DND-41 (cell line): ENCODE measurements at regions not wholly inside any gene's neighbourhood (a gene's known extent, or its start where the extent isn't known, plus 50 kb on each side); places are given as distances from the start of the nearest gene placed in this dataset.

Experiments used
- ATAC-seq: fragments of 200-7000 bp; cut with Tn5 transposase; 3 replicates; pipeline ENCODE4 v1.9.1; 2021; ENCODE audit warnings: low read depth; ENCODE audit not compliant: insufficient read depth
- DNase-seq: peaks from one replicate; pipeline ENCODE4 v3.0.0-alpha.2; 2020
- H2AFZ ChIP-seq: 2 replicates; pipeline ENCODE4 v1.6.0; 2012; ENCODE audit warnings: low read depth, low read length
- H3K27ac ChIP-seq: 2 replicates; pipeline ENCODE4 v1.5.1; 2012; ENCODE audit warnings: low read length, inconsistent platforms
- H3K27me3 ChIP-seq: fragments of 200-600 bp; sonication (generic); 2 replicates; pipeline ENCODE4 v1.6.0; 2012; ENCODE audit warnings: low read length, mild to moderate bottlenecking, inconsistent platforms; ENCODE audit not compliant: insufficient read depth, poor library complexity
- H3K36me3 ChIP-seq: 2 replicates; pipeline ENCODE4 v1.5.1; 2012; ENCODE audit warnings: low read length, inconsistent platforms; ENCODE audit not compliant: insufficient read depth
- H3K4me1 ChIP-seq: 2 replicates; pipeline ENCODE4 v1.5.1; 2012; ENCODE audit warnings: mild to moderate bottlenecking, low read length; ENCODE audit not compliant: insufficient read depth
- H3K4me2 ChIP-seq: 2 replicates; pipeline ENCODE4 v1.6.0; 2012; ENCODE audit warnings: mild to moderate bottlenecking, moderate library complexity, low read length, inconsistent platforms; ENCODE audit not compliant: insufficient read depth
- H3K4me3 ChIP-seq, 2 experiments: fragments of 200-600 bp in 1 of 2; shearing (Covaris generic) in 1 of 2; 2 replicates each; pipeline ENCODE4 v1.5.1; 2012 to 2016; ENCODE audit warnings: inconsistent platforms in 2 of 2, low read length in 2 of 2, mild to moderate bottlenecking in 2 of 2, low read depth in 1 of 2, moderate library complexity in 1 of 2
- H3K79me2 ChIP-seq: 2 replicates; pipeline ENCODE4 v1.6.0; 2012; ENCODE audit warnings: low read length, inconsistent platforms; ENCODE audit not compliant: insufficient read depth
- H3K9ac ChIP-seq: 2 replicates; pipeline ENCODE4 v1.6.0; 2012; ENCODE audit warnings: low read depth, mild to moderate bottlenecking, inconsistent platforms, low read length, moderate library complexity
- H3K9me3 ChIP-seq: 2 replicates; pipeline ENCODE4 v1.5.1; 2012; ENCODE audit warnings: low read length, moderate library complexity, mild to moderate bottlenecking, inconsistent platforms; ENCODE audit not compliant: insufficient read depth, severe bottlenecking
- H4K20me1 ChIP-seq: 2 replicates; pipeline ENCODE4 v1.6.0; 2012; ENCODE audit warnings: low read length; ENCODE audit not compliant: insufficient read depth
- CTCF ChIP-seq: IDR thresholded peaks from 2 replicates; pipeline ENCODE4 v1.5.1; 2012; ENCODE audit warnings: borderline replicate concordance, low read length, moderate library complexity, mild to moderate bottlenecking; ENCODE audit not compliant: poor library complexity, severe bottlenecking; ENCODE audit errors: extremely low read depth
- EZH2 ChIP-seq: IDR thresholded peaks from 3 replicates; pipeline ENCODE4 v1.6.1; 2012; ENCODE audit warnings: borderline replicate concordance, low read depth, mild to moderate bottlenecking, moderate library complexity, low read length, inconsistent platforms; ENCODE audit not compliant: severe bottlenecking

- peaks cover 6% of the 10 kb centered on the region for H3K9me3 ChIP-seq
- no peaks in the 10 kb centered on the region for H3K79me2 ChIP-seq
- H3K27ac ChIP-seq = no peak overlapping the region
- H3K9ac ChIP-seq = no peak overlapping the region
- no peaks in the 10 kb centered on the region for H4K20me1 ChIP-seq
- DNase-seq = no peak
- no peak for ATAC-seq
- H2AFZ ChIP-seq = no peak overlapping the region
- H3K4me3 ChIP-seq = no peak overlapping the region
- TF ChIP-seq CTCF (no peak), EZH2 (no peak)
- no peaks in the 10 kb centered on the region for H3K27me3 ChIP-seq
- no peaks in the 10 kb centered on the region for H3K36me3 ChIP-seq
- H3K4me1 ChIP-seq = no peaks in the 10 kb centered on the region
- H3K4me2 ChIP-seq = no peak overlapping the region
Observed at GRCh38 chr3:80705290-80705689, 937.5 kb upstream of the ROBO1 start.

GRCh38 chr3:80701349-80701748 lies 933.6 kb upstream of the ROBO1 start:
- ATAC-seq (no peak), DNase-seq (no peak)
- H3K36me3 ChIP-seq = no peaks in the 10 kb centered on the region
- H2AFZ ChIP-seq = no peak overlapping the region
- no peak overlapping the region for H3K9ac ChIP-seq
- H3K4me3 ChIP-seq = no peak overlapping the region
- no peaks in the 10 kb centered on the region for H3K4me1 ChIP-seq
- H4K20me1 ChIP-seq = no peaks in the 10 kb centered on the region
- no peaks in the 10 kb centered on the region for H3K27me3 ChIP-seq
- H3K79me2 ChIP-seq = no peaks in the 10 kb centered on the region
- H3K4me2 ChIP-seq = no peak overlapping the region
- no peak overlapping the region for H3K27ac ChIP-seq
- TF ChIP-seq EZH2 = no peak
- no peak for TF ChIP-seq CTCF
- peaks cover 6% of the 10 kb centered on the region for H3K9me3 ChIP-seq

GRCh38 chr3:80697291-80697690 lies 929.5 kb upstream of the ROBO1 start:
- Histone ChIP-seq H3K27me3 (no peaks in the 10 kb centered on the region), H3K9ac (no peak overlapping the region), H3K4me2 (no peak overlapping the region), H3K36me3 (no peaks in the 10 kb centered on the region), H4K20me1 (no peaks in the 10 kb centered on the region), H3K79me2 (no peaks in the 10 kb centered on the region), H3K4me3 (no peak overlapping the region), H3K9me3 (no peaks in the 10 kb centered on the region), H3K27ac (no peak overlapping the region), H3K4me1 (no peaks in the 10 kb centered on the region), H2AFZ (no peak overlapping the region)
- ATAC-seq (no peak), DNase-seq (no peak)
- TF ChIP-seq EZH2 = no peak
- no peak for TF ChIP-seq CTCF

GRCh38 chr3:80696280-80696679 lies 928.5 kb upstream of the ROBO1 start:
- Histone ChIP-seq H3K9me3 (no peaks in the 10 kb centered on the region), H3K9ac (no peak overlapping the region), H3K4me2 (no peak overlapping the region), H2AFZ (no peak overlapping the region), H4K20me1 (no peaks in the 10 kb centered on the region), H3K4me1 (no peaks in the 10 kb centered on the region), H3K27me3 (no peaks in the 10 kb centered on the region), H3K4me3 (no peak overlapping the region), H3K36me3 (no peaks in the 10 kb centered on the region), H3K79me2 (no peaks in the 10 kb centered on the region), H3K27ac (no peak overlapping the region)
- ATAC-seq (no peak), DNase-seq (no peak)
- no peak for TF ChIP-seq CTCF
- TF ChIP-seq EZH2 = no peak
